IMR-90 (cell line): ENCODE measurements at regions not wholly inside any gene's neighbourhood (a gene's known extent, or its start where the extent isn't known, plus 50 kb on each side); places are given as distances from the start of the nearest gene placed in this dataset.

Source experiments
- ATAC-seq: fragments of 200-7000 bp; cut with Tn5 transposase; 2 replicates; pipeline ENCODE4 v1.9.1; 2020; ENCODE audit warnings: low read depth, mild to moderate bottlenecking, moderate library complexity
- BruUV-seq: library from RNA; stranded (reverse); fragments of 400-500 nt; replicated peaks from 2 replicates; lab custom pipeline; 2021; lab: Mats Ljungman, UMichigan
- CTCF ChIA-PET: fragments of 300-600 bp; formaldehyde crosslinking; extraction: SDS; loops from one replicate; lab custom pipeline; 2021; ENCODE audit warnings: antibody characterized with exemption; lab: Yijun Ruan, JAX
- POLR2A ChIA-PET: fragments of 300-600 bp; sonication (Branson Sonifier 250); formaldehyde crosslinking; loops from one replicate; lab custom pipeline; 2022; ENCODE audit warnings: antibody characterized with exemption; ENCODE audit not compliant: unreplicated experiment; lab: Charles Lee
- DNase-seq: peaks from one replicate; pipeline ENCODE4 v3.0.0; 2013
- H2AFZ ChIP-seq: replicated peaks from 2 replicates; pipeline ENCODE3; 2013; ENCODE audit warnings: low read length, mild to moderate bottlenecking; ENCODE audit not compliant: poor library complexity
- H2AK5ac ChIP-seq: 2 replicates; pipeline ENCODE4 v1.6.1; 2013; ENCODE audit warnings: low read depth, low read length, inconsistent platforms
- H2AK9ac ChIP-seq: replicated peaks from 2 replicates; pipeline ENCODE3; 2013; ENCODE audit warnings: mild to moderate bottlenecking, low read depth, low read length, moderate library complexity; ENCODE audit not compliant: poor library complexity
- H2BK120ac ChIP-seq: 2 replicates; pipeline ENCODE4 v1.6.1; 2013; ENCODE audit warnings: low read depth, low read length, inconsistent platforms
- H2BK15ac ChIP-seq: 3 replicates; pipeline ENCODE4 v1.6.1; 2013; ENCODE audit warnings: low read depth, low read length, inconsistent platforms
- H2BK20ac ChIP-seq: 2 replicates; pipeline ENCODE4 v1.6.1; 2013; ENCODE audit warnings: low read depth, mild to moderate bottlenecking, inconsistent platforms, low read length, moderate library complexity
- H2BK5ac ChIP-seq: 2 replicates; pipeline ENCODE4 v1.6.1; 2013; ENCODE audit warnings: mild to moderate bottlenecking, low read depth, low read length, inconsistent platforms; ENCODE audit not compliant: poor library complexity, severe bottlenecking
- H3K14ac ChIP-seq: replicated peaks from 2 replicates; pipeline ENCODE4 v1.6.1; 2013; ENCODE audit warnings: low read depth, low read length, inconsistent platforms
- H3K18ac ChIP-seq: 2 replicates; pipeline ENCODE4 v1.6.1; 2013; ENCODE audit warnings: low read depth, low read length, control low read depth
- H3K23ac ChIP-seq: 2 replicates; pipeline ENCODE4 v1.6.1; 2013; ENCODE audit warnings: low read depth, low read length, inconsistent platforms
- H3K27ac ChIP-seq: 2 replicates; pipeline ENCODE4 v1.5.1; 2013; ENCODE audit warnings: mild to moderate bottlenecking, control low read depth, low read length; ENCODE audit not compliant: insufficient read depth
- H3K27me3 ChIP-seq: 2 replicates; pipeline ENCODE4 v1.6.1; 2013; ENCODE audit warnings: low read length; ENCODE audit not compliant: control insufficient read depth, insufficient read depth
- H3K36me3 ChIP-seq: 2 replicates; pipeline ENCODE4 v1.6.1; 2013; ENCODE audit warnings: low read length, mixed read lengths; ENCODE audit not compliant: control insufficient read depth, insufficient read depth
- H3K4ac ChIP-seq: 2 replicates; pipeline ENCODE4 v1.6.1; 2013; ENCODE audit warnings: low read depth, low read length, inconsistent platforms
- H3K4me1 ChIP-seq: 2 replicates; pipeline ENCODE4 v1.6.1; 2013; ENCODE audit warnings: low read length, mixed read lengths; ENCODE audit not compliant: control insufficient read depth, insufficient read depth
- H3K4me2 ChIP-seq: 2 replicates; pipeline ENCODE4 v1.6.1; 2013; ENCODE audit warnings: low read depth, mild to moderate bottlenecking, control low read depth, low read length, moderate library complexity
- H3K4me3 ChIP-seq: 2 replicates; pipeline ENCODE4 v1.5.1; 2013; ENCODE audit warnings: low read depth, mild to moderate bottlenecking, control low read depth, low read length, moderate library complexity; ENCODE audit not compliant: insufficient read depth
- H3K56ac ChIP-seq: 2 replicates; pipeline ENCODE4 v1.6.1; 2013; ENCODE audit warnings: low read length, inconsistent platforms; ENCODE audit not compliant: insufficient read depth; ENCODE audit errors: extremely low read depth
- H3K79me1 ChIP-seq, 2 experiments: 2 replicates each; pipeline ENCODE4 v1.6.1; 2013; ENCODE audit warnings: low read length in 2 of 2, inconsistent platforms in 1 of 2, low read depth in 1 of 2
- H3K9ac ChIP-seq: 2 replicates; pipeline ENCODE4 v1.6.1; 2013; ENCODE audit warnings: low read depth, low read length, control low read depth
- H3K9me1 ChIP-seq: 2 replicates; pipeline ENCODE4 v1.6.1; 2013; ENCODE audit warnings: low read length, inconsistent platforms; ENCODE audit not compliant: insufficient read depth
- H3K9me3 ChIP-seq: 2 replicates; pipeline ENCODE4 v1.6.1; 2013; ENCODE audit warnings: low read length; ENCODE audit not compliant: control insufficient read depth, insufficient read depth
- H4K20me1 ChIP-seq: 2 replicates; pipeline ENCODE4 v1.6.1; 2013; ENCODE audit warnings: low read length, inconsistent platforms; ENCODE audit not compliant: insufficient read depth
- H4K5ac ChIP-seq: 2 replicates; pipeline ENCODE4 v1.6.1; 2013; ENCODE audit warnings: mild to moderate bottlenecking, low read depth, low read length, control low read depth
- H4K8ac ChIP-seq, 2 experiments: 2 replicates each; pipeline ENCODE4 v1.6.1; 2013; ENCODE audit warnings: low read depth in 2 of 2, low read length in 2 of 2, control low read depth in 1 of 2, inconsistent platforms in 1 of 2
- H4K91ac ChIP-seq: 2 replicates; pipeline ENCODE4 v1.6.1; 2013; ENCODE audit warnings: low read depth, low read length, inconsistent platforms; ENCODE audit not compliant: insufficient read depth
- BHLHE40 ChIP-seq: fragments of 150-350 bp; IDR thresholded peaks from 2 replicates; pipeline ENCODE4 v1.6.1; 2016; ENCODE audit warnings: mild to moderate bottlenecking, low read depth, low read length
- CEBPB ChIP-seq: IDR thresholded peaks from 2 replicates; pipeline ENCODE4 v1.6.1; 2012; ENCODE audit warnings: low read depth, low read length, improper control_type of control experiment
- CHD1 ChIP-seq: IDR thresholded peaks from 2 replicates; pipeline ENCODE4 v1.6.1; 2012; ENCODE audit warnings: low read depth, low read length, improper control_type of control experiment
- MAZ ChIP-seq: IDR thresholded peaks from 2 replicates; pipeline ENCODE4 v1.6.1; 2012; ENCODE audit warnings: low read depth, mild to moderate bottlenecking, low read length, improper control_type of control experiment, moderate library complexity, borderline replicate concordance
- NFE2L2 ChIP-seq: fragments of 150-350 bp; IDR thresholded peaks from 2 replicates; pipeline ENCODE4 v1.6.1; 2016; ENCODE audit warnings: low read depth, mild to moderate bottlenecking, low read length
- RAD21 ChIP-seq: IDR thresholded peaks from 2 replicates; pipeline ENCODE4 v1.6.1; 2012; ENCODE audit warnings: low read length, improper control_type of control experiment
- SMC3 ChIP-seq: fragments of 150-350 bp; IDR thresholded peaks from 2 replicates; pipeline ENCODE4 v1.6.1; 2016; ENCODE audit warnings: low read depth, mild to moderate bottlenecking, antibody characterized with exemption, low read length, moderate library complexity
- WGBS, 2 experiments: methylation state at CpG; one replicate each; pipeline versions ENCODE4 v1.1.5 to v1.1.7; 2013; ENCODE audit warnings: missing lambda C conversion rate in 2 of 2; ENCODE audit not compliant: insufficient read length in 1 of 2; ENCODE audit errors: extremely low coverage in 2 of 2; 5-methylcytosine and 5-hydroxymethylcytosine counted together
- dilution Hi-C: fragments of 300-500 bp; cut with HindIII; formaldehyde crosslinking; loops from one replicate; pipeline ENCODE4 v1.14.3; 2018; ENCODE audit warnings: low sequenced_read_pairs; ENCODE audit not compliant: unreplicated experiment
- in situ Hi-C: fragments of 300-500 bp; cut with MboI; formaldehyde crosslinking; loops from 3 replicates; pipeline ENCODE4 v1.14.3; 2019; ENCODE audit warnings: low sequenced_read_pairs, inconsistent platforms, mixed read lengths
- intact Hi-C: fragments of 100-400 bp; cut with micrococcal nuclease; formaldehyde crosslinking; loops from 2 replicates; pipeline ENCODE4 v1.10.0; 2022
- TF ChIP-seq, protein P1 (sequence below): conservative IDR thresholded peaks from 2 replicates; pipeline ENCODE4 v1.5.1; 2012; ENCODE audit warnings: mild to moderate bottlenecking, low read depth, low read length, improper control_type of control experiment
- TF ChIP-seq, protein P2 (sequence below): fragments of 150-350 bp; IDR thresholded peaks from 2 replicates; pipeline ENCODE4 v1.6.1; 2016; ENCODE audit warnings: low read depth, mild to moderate bottlenecking, low read length, moderate library complexity, borderline replicate concordance

DNA sequence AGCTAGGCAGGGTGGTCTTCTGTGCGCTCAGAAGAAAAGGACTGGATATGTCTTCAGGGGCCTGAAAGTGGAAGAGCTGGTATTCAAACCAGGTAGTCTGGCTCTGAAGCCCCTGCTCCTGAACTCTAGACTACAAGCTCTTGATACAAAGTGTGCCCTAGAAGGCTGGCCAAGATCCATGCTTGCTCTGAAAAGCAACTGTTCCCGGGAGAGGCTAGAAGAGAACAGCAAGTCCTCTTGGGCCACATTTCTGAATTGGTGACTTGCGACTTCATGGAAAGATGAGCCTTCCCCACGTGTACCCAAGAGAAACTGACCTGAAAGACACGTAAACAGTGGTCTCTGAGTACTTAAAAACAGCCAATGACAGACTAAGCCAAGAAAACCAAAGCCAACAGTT, 123.3 kb upstream of the GRIK3 start:
- no peaks in the 10 kb centered on the region for H3K27me3 ChIP-seq
- WGBS, 2 experiments: no CpG with 5 or more reads among the region's 5 CpGs
- no peak for ATAC-seq
- H3K23ac ChIP-seq: no peak overlapping the region
- H3K27ac ChIP-seq: no peak overlapping the region
- H2AK9ac ChIP-seq: no peak overlapping the region
- in situ Hi-C loops (no loop called here), dilution Hi-C loops (no loop called here), intact Hi-C loops (no loop called here)
- no peak overlapping the region for H2BK5ac ChIP-seq
- DNase-seq: no peak
- no peak overlapping the region for H3K56ac ChIP-seq
- no peak for TF ChIP-seq NFE2L2
- no peak for TF ChIP-seq RAD21
- TF ChIP-seq BHLHE40: no peak
- TF ChIP-seq CEBPB: no peak
- TF ChIP-seq, protein P1, sequence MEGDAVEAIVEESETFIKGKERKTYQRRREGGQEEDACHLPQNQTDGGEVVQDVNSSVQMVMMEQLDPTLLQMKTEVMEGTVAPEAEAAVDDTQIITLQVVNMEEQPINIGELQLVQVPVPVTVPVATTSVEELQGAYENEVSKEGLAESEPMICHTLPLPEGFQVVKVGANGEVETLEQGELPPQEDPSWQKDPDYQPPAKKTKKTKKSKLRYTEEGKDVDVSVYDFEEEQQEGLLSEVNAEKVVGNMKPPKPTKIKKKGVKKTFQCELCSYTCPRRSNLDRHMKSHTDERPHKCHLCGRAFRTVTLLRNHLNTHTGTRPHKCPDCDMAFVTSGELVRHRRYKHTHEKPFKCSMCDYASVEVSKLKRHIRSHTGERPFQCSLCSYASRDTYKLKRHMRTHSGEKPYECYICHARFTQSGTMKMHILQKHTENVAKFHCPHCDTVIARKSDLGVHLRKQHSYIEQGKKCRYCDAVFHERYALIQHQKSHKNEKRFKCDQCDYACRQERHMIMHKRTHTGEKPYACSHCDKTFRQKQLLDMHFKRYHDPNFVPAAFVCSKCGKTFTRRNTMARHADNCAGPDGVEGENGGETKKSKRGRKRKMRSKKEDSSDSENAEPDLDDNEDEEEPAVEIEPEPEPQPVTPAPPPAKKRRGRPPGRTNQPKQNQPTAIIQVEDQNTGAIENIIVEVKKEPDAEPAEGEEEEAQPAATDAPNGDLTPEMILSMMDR: no peak
- no peak for TF ChIP-seq CHD1
- TF ChIP-seq, protein P2, sequence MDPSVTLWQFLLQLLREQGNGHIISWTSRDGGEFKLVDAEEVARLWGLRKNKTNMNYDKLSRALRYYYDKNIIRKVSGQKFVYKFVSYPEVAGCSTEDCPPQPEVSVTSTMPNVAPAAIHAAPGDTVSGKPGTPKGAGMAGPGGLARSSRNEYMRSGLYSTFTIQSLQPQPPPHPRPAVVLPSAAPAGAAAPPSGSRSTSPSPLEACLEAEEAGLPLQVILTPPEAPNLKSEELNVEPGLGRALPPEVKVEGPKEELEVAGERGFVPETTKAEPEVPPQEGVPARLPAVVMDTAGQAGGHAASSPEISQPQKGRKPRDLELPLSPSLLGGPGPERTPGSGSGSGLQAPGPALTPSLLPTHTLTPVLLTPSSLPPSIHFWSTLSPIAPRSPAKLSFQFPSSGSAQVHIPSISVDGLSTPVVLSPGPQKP: no peak
- TF ChIP-seq MAZ: no peak
- no peak for TF ChIP-seq SMC3
- no peak overlapping the region for H2BK15ac ChIP-seq
- no peaks in the 10 kb centered on the region; the same call in 1 of the 2 replicates for H3K9me3 ChIP-seq
- no peak overlapping the region for H3K18ac ChIP-seq
- H3K4me3 ChIP-seq: no peak overlapping the region
- POLR2A ChIA-PET: no interaction called here
- H3K36me3 ChIP-seq: no peaks in the 10 kb centered on the region
- H3K9ac ChIP-seq: no peak overlapping the region
- no peak overlapping the region for H3K4ac ChIP-seq
- H3K4me1 ChIP-seq: no peaks in the 10 kb centered on the region
- H3K79me1 ChIP-seq: no peaks in the 10 kb centered on the region
- no peak overlapping the region for H4K8ac ChIP-seq
- H3K14ac ChIP-seq: no peak overlapping the region
- H2AFZ ChIP-seq: no peak overlapping the region
- CTCF ChIA-PET: no interaction called here
- H2BK20ac ChIP-seq: no peak overlapping the region
- no peak overlapping the region for H2BK120ac ChIP-seq
- BruUV-seq: no TSS peak
- no peak overlapping the region for H3K4me2 ChIP-seq
- H3K9me1 ChIP-seq: no peaks in the 10 kb centered on the region
- no peaks in the 10 kb centered on the region for H4K20me1 ChIP-seq
- H4K91ac ChIP-seq: no peak overlapping the region
- H4K5ac ChIP-seq: no peak overlapping the region
- H2AK5ac ChIP-seq: no peak overlapping the region
